Uterus (tissue), 2 donors: ENCODE measurements at regions not wholly inside any gene's neighbourhood (a gene's known extent, or its start where the extent isn't known, plus 50 kb on each side); places are given as distances from the start of the nearest gene placed in this dataset.

Experiments
- CTCF ChIP-seq, 4 experiments: fragments of 200-600 bp in 2 of 4; fragments of 450-650 bp in 2 of 4; sonication (generic) in 2 of 4; IDR thresholded peaks; one replicate each; pipeline ENCODE4 v1.5.1; 2016 to 2019; ENCODE audit warnings: antibody characterized with exemption in 4 of 4, mild to moderate bottlenecking in 2 of 4, moderate library complexity in 1 of 4
- POLR2A ChIP-seq, 2 donors: fragments of 450-650 bp; IDR thresholded peaks; one replicate each; pipeline ENCODE4 v1.6.1; 2016; ENCODE audit warnings: antibody characterized with exemption in 2 of 2, mild to moderate bottlenecking in 1 of 2, moderate library complexity in 1 of 2

GRCh38 chr18:2380101-2380500, 191.2 kb downstream of the METTL4 start:
- TF ChIP-seq CTCF (IDR thresholded peaks at IDR 0.05) = no peak
- TF ChIP-seq POLR2A (IDR thresholded peaks at IDR 0.05) = no peak
